Skeletal muscle satellite cell (primary cell): ENCODE measurements at regions not wholly inside any gene's neighbourhood (a gene's known extent, or its start where the extent isn't known, plus 50 kb on each side); places are given as distances from the start of the nearest gene placed in this dataset.

Experiments used
- H3K27me3 ChIP-seq: 2 replicates; pipeline ENCODE4 v1.7.0; 2013; ENCODE audit warnings: low read length; ENCODE audit not compliant: control insufficient read depth, insufficient read depth
- H3K36me3 ChIP-seq: 2 replicates; pipeline ENCODE4 v1.7.0; 2013; ENCODE audit warnings: mild to moderate bottlenecking, control low read depth, low read length; ENCODE audit not compliant: insufficient read depth
- H3K4me1 ChIP-seq: 2 replicates; pipeline ENCODE4 v1.7.0; 2013; ENCODE audit warnings: low read length; ENCODE audit not compliant: control insufficient read depth, insufficient read depth
- H3K4me2 ChIP-seq: 2 replicates; pipeline ENCODE4 v1.7.0; 2013; ENCODE audit warnings: mild to moderate bottlenecking, low read length
- H3K4me3 ChIP-seq: 2 replicates; pipeline ENCODE4 v1.7.0; 2013; ENCODE audit warnings: low read length
- H3K9ac ChIP-seq: 2 replicates; pipeline ENCODE4 v1.7.0; 2013; ENCODE audit warnings: mild to moderate bottlenecking, low read depth, low read length, moderate library complexity
- H3K9me3 ChIP-seq: replicated peaks from 2 replicates; pipeline ENCODE4 v1.7.0; 2013; ENCODE audit warnings: mild to moderate bottlenecking, control low read depth, low read length

DNA sequence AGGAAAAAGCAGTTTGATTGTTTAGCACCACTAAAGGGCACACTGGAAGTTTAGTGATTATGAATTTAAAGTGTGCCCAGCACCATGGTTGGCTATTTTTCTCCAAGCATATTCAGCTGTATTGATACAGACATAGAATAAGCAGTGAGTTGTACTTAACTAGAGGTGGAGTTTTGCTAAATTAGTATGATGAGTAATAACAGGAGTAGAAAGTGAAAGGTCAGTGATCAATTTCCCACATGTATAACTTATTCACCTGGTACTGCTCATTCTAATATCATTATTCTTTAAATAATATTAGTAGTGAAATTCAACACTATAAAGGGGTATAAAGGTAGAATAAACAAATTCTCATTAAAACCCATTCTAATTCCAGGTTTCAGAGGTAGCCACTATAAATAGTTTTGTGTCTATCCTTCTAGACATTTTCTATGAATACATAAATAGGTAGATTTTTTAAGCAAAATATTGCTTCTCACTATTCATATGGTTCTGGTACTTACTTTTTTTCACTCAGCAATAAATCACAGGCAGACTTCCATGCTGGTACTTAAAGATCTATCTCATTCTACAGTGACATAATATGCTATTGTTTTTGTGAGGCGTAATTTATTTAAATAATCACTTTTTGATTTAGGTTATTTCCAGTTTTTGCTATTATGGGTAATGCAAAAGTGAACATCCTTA lies 732.9 kb downstream of the VGLL3 start:
- Histone ChIP-seq H3K9ac (no peak overlapping the region), H3K27me3 (no peaks in the 10 kb centered on the region), H3K36me3 (no peaks in the 10 kb centered on the region), H3K4me3 (no peak overlapping the region), H3K4me1 (no peaks in the 10 kb centered on the region), H3K4me2 (no peak overlapping the region), H3K9me3 (no peaks in the 10 kb centered on the region)

DNA sequence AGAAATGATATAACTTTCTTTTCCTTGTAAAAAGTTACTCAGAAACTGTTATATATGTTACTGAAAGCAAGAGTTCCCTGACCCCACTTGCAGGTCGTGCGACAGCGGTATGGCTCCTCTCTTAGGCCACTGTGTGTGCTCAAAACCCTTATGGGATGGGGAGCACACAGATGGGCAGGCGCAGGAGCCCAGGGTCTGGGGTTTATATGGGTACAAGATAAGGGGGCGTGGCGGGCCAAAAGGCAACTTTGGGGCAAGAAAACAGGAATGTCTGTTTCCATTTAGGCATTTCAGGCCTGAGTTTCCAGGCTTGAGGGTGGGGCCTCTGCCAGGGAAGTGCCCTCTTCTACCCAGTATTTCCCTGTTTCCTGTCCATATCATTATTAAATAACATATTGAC lies 736.5 kb downstream of the VGLL3 start:
- Histone ChIP-seq H3K4me3 (no peak overlapping the region), H3K27me3 (no peaks in the 10 kb centered on the region), H3K9me3 (no peaks in the 10 kb centered on the region), H3K4me1 (no peaks in the 10 kb centered on the region), H3K36me3 (no peaks in the 10 kb centered on the region), H3K9ac (no peak overlapping the region), H3K4me2 (no peak overlapping the region)

DNA sequence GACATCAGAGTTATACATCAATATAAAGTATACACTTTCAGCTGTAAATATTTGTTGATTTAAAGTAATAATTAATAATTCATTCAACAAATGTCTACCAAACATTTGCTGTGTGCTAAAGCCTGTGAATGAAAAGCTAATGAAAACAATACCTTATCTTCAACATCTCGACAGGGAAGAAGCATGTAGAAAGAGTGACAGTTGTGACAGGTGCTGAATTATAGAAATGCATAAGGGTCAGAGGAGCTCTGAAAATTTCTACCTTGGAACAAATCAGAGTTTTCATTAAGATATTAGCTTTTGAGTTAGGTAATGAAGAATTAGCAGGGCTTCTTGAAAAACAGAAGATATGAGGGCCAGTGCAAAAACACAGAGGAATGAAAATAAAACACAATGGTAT lies 739.2 kb downstream of the VGLL3 start:
- Histone ChIP-seq H3K36me3 (no peaks in the 10 kb centered on the region), H3K27me3 (no peaks in the 10 kb centered on the region), H3K9me3 (no peaks in the 10 kb centered on the region), H3K4me1 (no peaks in the 10 kb centered on the region), H3K9ac (no peak overlapping the region), H3K4me2 (no peak overlapping the region), H3K4me3 (no peak overlapping the region)

DNA sequence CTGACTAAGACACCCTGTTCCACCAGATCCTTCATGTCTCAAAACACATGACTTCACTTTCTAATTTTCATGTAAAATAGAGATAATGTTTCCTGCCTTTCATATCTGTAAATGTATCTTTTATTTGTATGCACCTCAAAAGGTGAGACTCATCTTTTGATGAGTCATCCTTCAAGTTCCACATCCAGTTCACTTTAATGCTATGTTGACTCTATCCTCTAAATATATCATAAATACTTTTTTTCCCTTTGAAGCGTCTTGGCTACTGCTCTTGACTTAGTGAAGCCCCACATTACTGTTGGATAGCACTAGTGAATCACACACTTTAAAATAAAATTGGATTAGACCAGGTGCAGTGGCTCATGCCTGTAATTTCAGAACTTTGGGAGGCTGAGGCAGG lies 741.1 kb downstream of the VGLL3 start:
- H3K27me3 ChIP-seq = no peaks in the 10 kb centered on the region
- H3K36me3 ChIP-seq = no peaks in the 10 kb centered on the region
- no peaks in the 10 kb centered on the region for H3K4me1 ChIP-seq
- H3K9me3 ChIP-seq = no peaks in the 10 kb centered on the region
- H3K4me3 ChIP-seq = no peak overlapping the region
- no peak overlapping the region for H3K4me2 ChIP-seq
- H3K9ac ChIP-seq = no peak overlapping the region

DNA sequence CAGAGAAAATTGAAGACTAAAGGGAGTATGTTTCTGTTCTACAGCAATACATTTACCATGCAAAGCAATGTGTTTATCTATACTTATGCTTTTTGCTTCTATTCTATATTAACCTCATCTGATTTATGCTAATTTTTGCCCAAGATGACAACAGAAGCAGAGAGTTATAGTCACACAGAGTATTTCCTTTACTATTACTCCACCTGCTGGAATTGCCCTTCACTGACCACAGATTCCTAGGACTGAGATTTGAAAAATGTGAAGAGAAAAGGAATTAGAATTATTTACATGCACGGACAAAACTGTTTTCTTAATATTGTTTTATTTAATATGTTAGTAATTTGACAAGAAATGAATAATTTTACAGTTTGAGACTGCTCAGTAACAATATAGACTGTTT lies 745.6 kb downstream of the VGLL3 start:
- peak overlapping the region; percentile 25 for H3K4me2 ChIP-seq
- H3K9me3 ChIP-seq = no peaks in the 10 kb centered on the region
- H3K4me3 ChIP-seq = no peak overlapping the region
- H3K36me3 ChIP-seq = no peaks in the 10 kb centered on the region
- H3K27me3 ChIP-seq = no peaks in the 10 kb centered on the region
- H3K9ac ChIP-seq = no peak overlapping the region
- no peaks in the 10 kb centered on the region for H3K4me1 ChIP-seq

DNA sequence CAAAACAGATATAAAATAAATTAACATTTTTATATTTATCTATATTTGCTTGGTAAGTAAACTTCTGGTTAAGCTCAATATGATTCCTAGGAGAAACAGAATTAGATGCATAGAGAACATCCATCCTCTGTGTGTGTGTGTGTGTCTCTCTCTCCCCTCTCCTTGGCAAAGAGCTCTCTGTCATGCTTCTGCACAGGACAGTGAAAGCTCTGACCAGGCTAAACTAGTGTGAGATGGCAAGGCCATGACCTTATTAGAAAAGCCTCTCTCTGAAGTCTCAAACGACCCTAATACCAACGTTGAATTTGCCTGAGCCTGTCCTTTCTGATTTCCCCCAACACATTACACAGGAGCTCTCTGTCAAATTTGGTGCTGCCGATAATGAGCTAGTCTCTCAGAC lies 746.0 kb downstream of the VGLL3 start:
- Histone ChIP-seq H3K4me3 (no peak overlapping the region), H3K36me3 (no peaks in the 10 kb centered on the region), H3K27me3 (no peaks in the 10 kb centered on the region), H3K9ac (no peak overlapping the region), H3K9me3 (no peaks in the 10 kb centered on the region), H3K4me1 (no peaks in the 10 kb centered on the region), H3K4me2 (peak overlapping the region; percentile 25)

DNA sequence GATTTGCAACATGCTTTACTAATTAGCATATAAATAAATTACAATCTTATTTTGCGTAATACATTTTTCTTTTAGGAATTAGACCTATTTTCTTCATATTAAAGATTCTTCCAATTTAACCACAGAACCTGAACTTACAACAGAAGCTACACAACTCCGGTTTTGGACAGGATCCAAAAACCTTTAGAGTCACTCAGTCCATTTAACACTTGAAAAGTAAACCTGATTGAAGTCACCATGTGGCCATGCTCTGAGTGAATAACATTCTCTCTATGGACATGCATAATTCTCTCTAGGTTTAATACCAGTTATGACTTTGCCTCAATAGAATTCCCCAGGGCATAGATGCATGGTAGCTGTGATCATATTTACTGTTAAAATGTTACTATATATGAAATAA lies 751.0 kb downstream of the VGLL3 start:
- H3K4me2 ChIP-seq = no peak overlapping the region
- no peaks in the 10 kb centered on the region for H3K4me1 ChIP-seq
- H3K4me3 ChIP-seq = no peak overlapping the region
- H3K36me3 ChIP-seq = no peaks in the 10 kb centered on the region
- H3K9me3 ChIP-seq = no peaks in the 10 kb centered on the region
- H3K9ac ChIP-seq = no peak overlapping the region
- no peaks in the 10 kb centered on the region for H3K27me3 ChIP-seq

DNA sequence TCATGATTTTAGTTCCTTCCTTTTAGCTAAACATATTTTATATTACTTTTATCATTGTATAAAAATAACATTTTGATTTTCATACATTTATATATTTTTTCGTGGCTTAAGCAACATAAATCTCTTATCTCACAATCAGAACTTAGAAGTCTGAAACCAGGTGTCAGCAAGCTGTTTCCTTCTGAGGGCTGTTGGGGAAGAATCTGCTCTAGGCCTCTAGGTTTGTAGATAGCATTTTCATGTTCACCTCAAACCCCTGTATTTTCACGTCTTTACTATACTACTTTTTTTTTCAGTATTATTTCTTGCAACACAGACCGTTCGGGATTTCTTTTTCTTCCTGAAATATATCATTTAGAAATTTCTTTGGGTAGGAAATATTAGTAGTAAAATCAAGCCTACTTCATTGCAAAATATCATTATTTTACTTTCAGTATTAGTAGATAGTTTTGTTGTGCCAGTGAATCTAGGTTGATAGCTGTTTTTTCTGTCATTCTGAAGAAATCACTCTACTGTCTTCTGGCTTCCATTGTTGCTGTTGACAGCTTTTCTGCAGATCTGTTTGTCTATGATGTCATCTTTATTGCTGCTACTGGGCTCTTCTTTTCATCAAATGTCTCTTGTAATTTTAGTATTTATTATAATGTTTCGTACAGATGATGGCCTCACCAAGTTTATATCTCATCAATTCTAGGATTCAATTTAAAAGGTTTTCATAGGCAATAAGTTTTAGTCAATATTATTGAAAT lies 756.3 kb downstream of the VGLL3 start:
- no peak overlapping the region for H3K9ac ChIP-seq
- H3K4me2 ChIP-seq = no peak overlapping the region
- H3K4me1 ChIP-seq = no peaks in the 10 kb centered on the region
- no peak overlapping the region for H3K4me3 ChIP-seq
- no peaks in the 10 kb centered on the region for H3K9me3 ChIP-seq
- no peaks in the 10 kb centered on the region for H3K27me3 ChIP-seq
- H3K36me3 ChIP-seq = no peaks in the 10 kb centered on the region

DNA sequence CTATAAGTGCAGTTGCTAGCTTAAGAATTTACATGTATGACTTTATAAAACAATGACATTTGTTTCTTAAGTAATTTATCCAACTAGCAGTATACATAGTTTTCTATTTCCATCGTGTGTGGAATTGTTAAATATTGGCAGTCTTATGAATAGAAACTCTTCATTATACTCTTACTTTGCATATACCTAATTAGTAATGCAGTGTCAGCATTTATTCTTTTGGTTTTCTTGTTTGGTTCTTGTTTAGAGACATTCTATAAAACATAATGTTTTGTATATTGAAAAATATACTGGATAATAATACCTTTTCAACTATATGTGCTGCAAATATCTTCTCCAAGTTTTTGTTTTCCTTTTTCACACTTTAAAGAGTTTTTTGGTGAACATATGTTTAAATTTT lies 760.2 kb downstream of the VGLL3 start:
- H3K36me3 ChIP-seq = no peaks in the 10 kb centered on the region
- no peaks in the 10 kb centered on the region for H3K4me1 ChIP-seq
- H3K4me3 ChIP-seq = no peak overlapping the region
- no peak overlapping the region for H3K9ac ChIP-seq
- H3K9me3 ChIP-seq = no peaks in the 10 kb centered on the region
- H3K4me2 ChIP-seq = no peak overlapping the region
- H3K27me3 ChIP-seq = no peaks in the 10 kb centered on the region

DNA sequence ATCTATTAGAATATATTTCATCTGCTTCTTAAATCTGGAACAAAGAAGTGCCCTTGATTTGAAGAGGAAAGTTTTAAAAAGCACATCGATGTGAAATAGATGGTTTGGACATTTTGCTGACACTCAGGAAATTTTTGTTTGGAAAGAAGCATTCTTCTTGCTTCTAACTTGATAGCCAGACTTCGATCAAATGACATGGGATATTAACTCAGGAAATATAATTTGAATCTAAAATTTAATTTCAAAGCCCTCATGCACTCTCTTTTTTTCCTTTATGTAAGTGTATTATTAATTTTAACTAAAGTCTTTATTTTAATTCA lies 761.2 kb downstream of the VGLL3 start:
- no peak overlapping the region for H3K4me3 ChIP-seq
- no peaks in the 10 kb centered on the region for H3K4me1 ChIP-seq
- no peak overlapping the region for H3K9ac ChIP-seq
- no peaks in the 10 kb centered on the region for H3K27me3 ChIP-seq
- H3K36me3 ChIP-seq = no peaks in the 10 kb centered on the region
- H3K4me2 ChIP-seq = no peak overlapping the region
- H3K9me3 ChIP-seq = no peaks in the 10 kb centered on the region

DNA sequence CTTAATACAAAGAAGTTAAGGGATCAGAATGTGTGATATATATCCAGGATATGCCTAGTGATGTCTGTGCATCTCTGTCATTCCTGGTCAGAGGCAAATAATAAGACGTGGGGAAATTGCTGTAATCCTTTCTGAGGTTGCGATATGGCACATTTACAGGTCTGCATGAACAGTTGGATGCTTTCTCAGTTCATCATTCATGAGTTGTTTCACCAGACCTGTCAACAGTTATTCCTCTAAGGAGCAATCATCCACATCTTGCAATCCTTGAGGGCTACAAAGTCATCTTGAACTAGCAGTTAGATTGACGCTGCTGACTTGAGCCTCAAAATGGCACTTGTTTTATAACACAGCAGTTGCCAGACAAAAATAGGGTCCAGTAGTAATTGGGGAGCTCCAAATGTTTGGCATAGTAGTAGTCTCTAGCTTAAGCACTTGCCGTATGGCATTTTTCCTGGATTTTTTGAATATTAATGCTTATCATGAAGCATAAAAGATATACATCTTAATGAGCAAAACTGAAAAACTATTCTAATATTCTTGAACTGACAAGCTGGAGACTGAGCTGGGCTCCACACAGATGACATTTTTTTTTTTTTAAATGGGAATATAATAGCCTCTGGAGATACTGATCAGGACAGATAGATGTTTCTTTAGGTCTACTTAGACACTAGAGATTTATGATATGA lies 761.7 kb downstream of the VGLL3 start:
- Histone ChIP-seq H3K36me3 (no peaks in the 10 kb centered on the region), H3K9me3 (no peaks in the 10 kb centered on the region), H3K4me1 (no peaks in the 10 kb centered on the region), H3K4me2 (no peak overlapping the region), H3K4me3 (no peak overlapping the region), H3K27me3 (no peaks in the 10 kb centered on the region), H3K9ac (no peak overlapping the region)

DNA sequence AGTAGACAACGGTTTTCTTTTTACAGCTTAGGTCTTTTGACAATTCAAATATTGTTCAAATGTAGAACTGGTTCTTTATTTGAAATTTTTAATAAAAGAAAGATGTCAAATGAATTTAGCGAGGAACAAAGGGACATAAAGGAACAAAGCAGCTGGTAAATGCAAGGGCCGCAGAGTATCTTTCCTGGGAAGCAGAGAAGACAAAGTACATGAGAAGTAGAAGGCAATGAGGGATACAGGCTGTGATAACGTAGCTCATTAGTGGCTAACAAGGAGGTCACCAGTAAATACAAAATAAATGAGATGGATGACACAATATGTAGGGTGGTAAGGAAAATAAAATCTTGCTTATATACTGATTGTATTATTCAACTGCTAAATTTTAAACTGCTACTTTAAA lies 762.8 kb downstream of the VGLL3 start:
- Histone ChIP-seq H3K9ac (no peak overlapping the region), H3K36me3 (no peaks in the 10 kb centered on the region), H3K4me2 (no peak overlapping the region), H3K4me3 (no peak overlapping the region), H3K9me3 (no peaks in the 10 kb centered on the region), H3K4me1 (no peaks in the 10 kb centered on the region), H3K27me3 (no peaks in the 10 kb centered on the region)
